ENCODE measurements at regions not wholly inside any gene's neighbourhood (a gene's known extent, or its start where the extent isn't known, plus 50 kb on each side); places are given as distances from the start of the nearest gene placed in this dataset.
A peak's percentile ranks its signal among the peaks of the same experiment; 100 is the strongest.
"Not testable (repeated sequence)": the region's sequence is repeated elsewhere in the genome, so short reads cannot be mapped to it uniquely, and the experiment has no call there.

GRCh38 chr2:91604629-91605028 is 2913.2 kb downstream of the RPIA start:
- not testable (repeated sequence) for ATAC-seq

GRCh38 chr2:91623739-91624138 is 2932.3 kb downstream of the RPIA start:
- ATAC-seq: not testable (repeated sequence)

- not testable (repeated sequence) for ATAC-seq
These were observed 2937.0 kb downstream of the RPIA start for GRCh38 chr2:91628471-91628870.

GRCh38 chr2:91657193-91657592 is 2965.7 kb downstream of the RPIA start:
- not testable (repeated sequence) for ATAC-seq

- not testable (repeated sequence) for ATAC-seq
These were observed 2966.9 kb downstream of the RPIA start for GRCh38 chr2:91658336-91658735.

- peak; percentile 72 for ATAC-seq
These were observed 2967.9 kb downstream of the RPIA start for GRCh38 chr2:91659189-91659916.

GRCh38 chr2:91659917-91660275 is 2968.4 kb downstream of the RPIA start:
- ATAC-seq: peak; percentile 100

- ATAC-seq: not testable (repeated sequence)
These were observed 2975.9 kb downstream of the RPIA start for GRCh38 chr2:91667341-91667740.

GRCh38 chr2:91685541-91685940 is 2994.1 kb downstream of the RPIA start:
- not testable (repeated sequence) for ATAC-seq

- not testable (repeated sequence) for ATAC-seq
These were observed 2994.6 kb downstream of the RPIA start for GRCh38 chr2:91686046-91686445.
